ENCODE measurements at regions not wholly inside any gene's neighbourhood (a gene's known extent, or its start where the extent isn't known, plus 50 kb on each side); places are given as distances from the start of the nearest gene placed in this dataset.

- no peak for TF ChIP-seq CTCF (IDR thresholded peaks at IDR 0.05; ENCODE audit: borderline replicate concordance, extremely low read depth, low read length, poor library complexity, severe bottlenecking)
- TF ChIP-seq EZH2 (IDR thresholded peaks at IDR 0.05; ENCODE audit: borderline replicate concordance, low read depth, low read length, severe bottlenecking) = no peak
These were observed 200.7 kb upstream of the NPSR1 start for GRCh38 chr7:34457329-34457728.

All from DND-41 (cell line).